ENCODE measurements at regions not wholly inside any gene's neighbourhood (a gene's known extent, or its start where the extent isn't known, plus 50 kb on each side); places are given as distances from the start of the nearest gene placed in this dataset.

DNA sequence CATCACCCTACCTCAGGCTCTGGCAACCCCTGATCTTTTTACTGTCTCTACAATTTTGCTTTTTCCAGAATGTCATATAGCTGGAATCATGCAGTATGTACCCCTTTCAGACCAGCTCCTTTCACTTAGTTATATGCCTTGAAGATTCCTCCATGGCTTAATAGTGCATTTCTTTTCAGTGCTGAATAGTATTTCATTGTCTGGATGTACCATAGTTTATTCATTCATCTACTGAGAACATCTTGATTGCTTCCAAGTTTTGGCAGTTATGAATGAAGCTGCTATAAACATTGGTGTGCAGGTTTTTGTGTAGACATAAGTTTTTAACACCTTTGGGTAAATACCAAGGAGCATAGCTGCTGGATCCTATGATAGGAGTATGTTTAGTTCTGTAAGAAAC is 50.8 kb upstream of the ANP32A start:
- DNase-seq (ENCODE audit: low spot score) = no peak

- DNase-seq (ENCODE audit: low spot score) = no peak
Observed at GRCh38 chr15:68874788-68875187, 54.1 kb upstream of the ANP32A start.

DNA sequence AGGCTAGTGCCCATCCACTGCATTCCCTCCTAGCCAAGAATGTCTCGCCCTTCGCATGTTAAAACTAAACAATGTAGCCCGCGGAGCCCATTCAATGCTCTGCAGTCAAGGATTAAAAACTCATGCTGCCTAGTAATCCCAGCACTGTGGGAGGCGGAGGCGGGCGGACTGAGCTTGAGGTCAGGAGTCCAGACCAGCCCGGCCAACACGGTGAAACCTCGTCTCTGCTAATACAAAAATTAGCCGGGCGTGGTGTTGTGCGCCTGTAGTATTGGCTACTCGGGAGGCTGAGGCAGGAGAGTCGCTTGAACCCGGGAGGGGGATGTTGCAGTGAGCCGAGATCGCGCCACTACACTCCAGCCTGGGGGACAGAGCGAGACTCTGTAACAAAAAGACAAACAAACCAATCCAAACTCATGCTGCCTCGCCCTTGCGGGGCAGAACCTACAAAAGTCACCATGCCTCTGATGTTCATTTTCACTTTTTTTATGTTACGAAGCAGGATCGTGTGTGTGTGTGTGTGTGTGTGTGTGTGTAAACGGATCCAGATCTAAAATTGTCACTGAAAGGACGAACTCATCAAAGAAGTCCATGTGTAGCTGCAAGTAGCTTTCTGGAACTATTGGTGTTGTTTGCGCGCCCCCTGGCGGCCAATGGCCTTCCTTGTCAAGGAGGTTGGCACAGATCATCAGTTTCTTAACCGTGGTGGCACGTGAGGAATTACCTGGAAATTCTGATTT is 54.8 kb upstream of the SPESP1 start:
- peak; percentile 80 for DNase-seq (ENCODE audit: low spot score)

DNA sequence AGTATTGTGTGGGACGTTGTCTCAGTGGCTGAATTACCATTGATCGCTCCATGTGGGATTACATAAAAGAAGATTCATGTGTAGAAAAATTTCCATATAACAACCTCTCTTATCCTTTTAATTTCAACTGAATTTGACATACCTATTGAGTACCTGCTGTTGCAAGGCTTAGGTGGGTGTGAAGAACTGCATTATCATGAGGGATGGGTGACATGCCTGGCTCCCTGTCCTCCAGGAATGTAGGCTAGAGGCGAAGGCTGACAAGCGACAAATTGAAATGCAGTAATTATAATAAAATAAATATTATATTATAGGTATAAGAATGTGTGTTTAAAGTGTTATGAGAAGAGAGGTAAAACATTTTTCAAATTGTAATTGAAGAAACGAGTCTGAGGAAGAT is 52.7 kb upstream of the SPESP1 start:
- no peak for DNase-seq (ENCODE audit: low spot score)

GRCh38 chr15:68880382-68880781 is 49.9 kb upstream of the SPESP1 start:
- no peak for DNase-seq (ENCODE audit: low spot score)

Data from HuH-7 (cell line).